GM23338 (cell line): ENCODE measurements at regions not wholly inside any gene's neighbourhood (a gene's known extent, or its start where the extent isn't known, plus 50 kb on each side); places are given as distances from the start of the nearest gene placed in this dataset.

Experiments
- CTCF ChIP-seq, 2 experiments: fragments of 200-600 bp in 1 of 2; sonication (generic) in 1 of 2; conservative IDR thresholded peaks; 2 replicates each; pipeline versions ENCODE4 v1.5.1 to v1.6.1; 2016 to 2017; ENCODE audit warnings: antibody characterized with exemption in 2 of 2, low read depth in 2 of 2, mild to moderate bottlenecking in 2 of 2, moderate library complexity in 1 of 2
- EZH2 ChIP-seq: fragments of 200-600 bp; sonication (generic); IDR thresholded peaks from one replicate; pipeline ENCODE4 v1.8.0; 2017; ENCODE audit warnings: antibody characterized with exemption, mild to moderate bottlenecking, low read depth; ENCODE audit not compliant: unreplicated experiment
- EZH2phosphoT487 ChIP-seq: fragments of 200-600 bp; sonication (generic); IDR thresholded peaks from one replicate; pipeline ENCODE4 v1.8.1; 2018; ENCODE audit warnings: antibody characterized with exemption; ENCODE audit not compliant: unreplicated experiment
- JUNB ChIP-seq: IDR thresholded peaks from one replicate; pipeline ENCODE4 v1.6.1; 2016; ENCODE audit warnings: antibody characterized with exemption; ENCODE audit not compliant: unreplicated experiment
- POLR2AphosphoS5 ChIP-seq: IDR thresholded peaks from 2 replicates; pipeline ENCODE4 v1.6.1; 2016; ENCODE audit warnings: antibody characterized with exemption, low read depth

- no peak for TF ChIP-seq EZH2phosphoT487
- TF ChIP-seq CTCF (conservative IDR thresholded peaks at IDR 0.05; ENCODE audit: low read depth in 2 of 2): no peak
- no peak for TF ChIP-seq JUNB
- no peak for TF ChIP-seq POLR2AphosphoS5
- no peak for TF ChIP-seq EZH2
Observed at GRCh38 chr20:48492015-48492714, 335.6 kb downstream of the PREX1 start.
